HEK293 (cell line): ENCODE measurements at regions not wholly inside any gene's neighbourhood (a gene's known extent, or its start where the extent isn't known, plus 50 kb on each side); places are given as distances from the start of the nearest gene placed in this dataset.

Experiments
- CTCF ChIA-PET: fragments of 350-600 bp; formaldehyde crosslinking; extraction: SDS; loops from one replicate; lab custom pipeline; 2021; ENCODE audit warnings: antibody characterized with exemption; lab: Yijun Ruan, JAX
- POLR2A ChIA-PET: fragments of 300-600 bp; formaldehyde crosslinking; extraction: SDS; loops from one replicate; lab custom pipeline; 2020; ENCODE audit warnings: antibody characterized with exemption, inconsistent platforms; lab: Yijun Ruan, JAX
- H3K27ac ChIP-seq: fragments of 200-500 bp; sonication (Bioruptor generic); 2 replicates; pipeline ENCODE4 v1.5.1; 2014; ENCODE audit warnings: low read depth, low read length, control low read depth, inconsistent platforms; ENCODE audit errors: extremely low read depth
- H3K36me3 ChIP-seq, 2 experiments: fragments of 200-500 bp in 1 of 2; sonication (Bioruptor generic) in 1 of 2; 1 replicate in 1 of 2; 2 replicates in 1 of 2; pipeline ENCODE4 v1.5.1; 2014 to 2017; ENCODE audit warnings: inconsistent platforms in 2 of 2, low read length in 2 of 2; ENCODE audit not compliant: control insufficient read depth in 2 of 2, insufficient read depth in 1 of 2
- H3K4me1 ChIP-seq: fragments of 200-500 bp; sonication (Bioruptor generic); 2 replicates; pipeline ENCODE4 v1.5.1; 2014; ENCODE audit warnings: mild to moderate bottlenecking, low read length, inconsistent platforms; ENCODE audit not compliant: control insufficient read depth, insufficient read depth
- H3K4me3 ChIP-seq: 2 replicates; pipeline ENCODE4 v1.5.1; 2011; ENCODE audit warnings: low read depth, mild to moderate bottlenecking, control low read depth, low read length, moderate library complexity
- H3K9me3 ChIP-seq: fragments of 200-500 bp; sonication (Bioruptor generic); 2 replicates; pipeline ENCODE4 v1.5.1; 2014; ENCODE audit warnings: low read depth, low read length, inconsistent platforms; ENCODE audit not compliant: control insufficient read depth, insufficient read depth
- ATF2 ChIP-seq: fragments of 450-650 bp; formaldehyde crosslinking; IDR thresholded peaks from 2 replicates; pipeline ENCODE4 v1.5.1; 2016; ENCODE audit warnings: missing biosample characterization, missing genetic modification characterization, low read depth
- BCL6B ChIP-seq: fragments of 450-650 bp; formaldehyde crosslinking; IDR thresholded peaks from 2 replicates; pipeline ENCODE4 v1.5.1; 2017; ENCODE audit warnings: missing biosample characterization, missing genetic modification characterization
- EGR2 ChIP-seq: fragments of 450-650 bp; formaldehyde crosslinking; IDR thresholded peaks from 2 replicates; pipeline ENCODE4 v1.5.1; 2016; ENCODE audit warnings: low read depth, missing biosample characterization, missing genetic modification characterization
- GFI1B ChIP-seq: fragments of 450-650 bp; formaldehyde crosslinking; IDR thresholded peaks from 2 replicates; pipeline ENCODE4 v1.5.1; 2016; ENCODE audit warnings: missing biosample characterization, missing genetic modification characterization
- IKZF3 ChIP-seq: fragments of 450-650 bp; IDR thresholded peaks from 2 replicates; pipeline ENCODE4 v1.5.0; 2018; ENCODE audit warnings: missing biosample characterization, mild to moderate bottlenecking, missing genetic modification characterization, moderate library complexity
- KLF8 ChIP-seq: fragments of 450-650 bp; formaldehyde crosslinking; IDR thresholded peaks from 2 replicates; pipeline ENCODE4 v1.5.1; 2016; ENCODE audit warnings: missing biosample characterization, missing genetic modification characterization
- SCRT2 ChIP-seq: fragments of 450-650 bp; formaldehyde crosslinking; IDR thresholded peaks from 2 replicates; pipeline ENCODE4 v1.5.1; 2016; ENCODE audit warnings: missing biosample characterization, missing genetic modification characterization
- SP3 ChIP-seq: fragments of 450-650 bp; formaldehyde crosslinking; IDR thresholded peaks from 2 replicates; pipeline ENCODE4 v1.5.1; 2016; ENCODE audit warnings: missing biosample characterization, missing genetic modification characterization
- ZBTB21 ChIP-seq: fragments of 450-650 bp; formaldehyde crosslinking; IDR thresholded peaks from 2 replicates; pipeline ENCODE4 v1.5.1; 2017; ENCODE audit warnings: missing biosample characterization, missing genetic modification characterization
- ZFHX2 ChIP-seq: fragments of 450-650 bp; formaldehyde crosslinking; conservative IDR thresholded peaks from 2 replicates; pipeline ENCODE4 v1.5.1; 2016; ENCODE audit warnings: missing biosample characterization, missing genetic modification characterization
- ZNF146 ChIP-seq: fragments of 450-650 bp; formaldehyde crosslinking; IDR thresholded peaks from 2 replicates; pipeline ENCODE4 v1.5.1; 2016; ENCODE audit warnings: missing biosample characterization, missing genetic modification characterization
- ZNF16 ChIP-seq: fragments of 450-650 bp; formaldehyde crosslinking; IDR thresholded peaks from 2 replicates; pipeline ENCODE4 v1.5.1; 2016; ENCODE audit warnings: low read depth, missing biosample characterization, missing genetic modification characterization
- ZNF175 ChIP-seq: fragments of 450-650 bp; formaldehyde crosslinking; IDR thresholded peaks from 2 replicates; pipeline ENCODE4 v1.5.1; 2016; ENCODE audit warnings: missing biosample characterization, missing genetic modification characterization
- ZNF19 ChIP-seq: fragments of 450-650 bp; formaldehyde crosslinking; IDR thresholded peaks from 2 replicates; pipeline ENCODE4; 2016; ENCODE audit warnings: missing biosample characterization, missing genetic modification characterization, low read depth
- ZNF488 ChIP-seq: fragments of 450-650 bp; formaldehyde crosslinking; IDR thresholded peaks from 2 replicates; pipeline ENCODE4 v1.5.1; 2016; ENCODE audit warnings: missing biosample characterization, missing genetic modification characterization
- ZNF558 ChIP-seq: fragments of 450-650 bp; formaldehyde crosslinking; IDR thresholded peaks from 2 replicates; pipeline ENCODE4 v1.5.1; 2016; ENCODE audit warnings: missing biosample characterization, missing genetic modification characterization
- ZNF623 ChIP-seq: fragments of 450-650 bp; formaldehyde crosslinking; IDR thresholded peaks from 2 replicates; pipeline ENCODE4 v1.5.1; 2016; ENCODE audit warnings: missing biosample characterization, missing genetic modification characterization
- ZNF768 ChIP-seq: fragments of 450-650 bp; formaldehyde crosslinking; IDR thresholded peaks from 2 replicates; pipeline ENCODE4 v1.5.1; 2018; ENCODE audit warnings: missing biosample characterization, mild to moderate bottlenecking, missing genetic modification characterization
- ZNF837 ChIP-seq: fragments of 450-650 bp; formaldehyde crosslinking; IDR thresholded peaks from 2 replicates; pipeline ENCODE4 v1.5.1; 2016; ENCODE audit warnings: missing biosample characterization, missing genetic modification characterization
- ZSCAN16 ChIP-seq: fragments of 450-650 bp; formaldehyde crosslinking; IDR thresholded peaks from 2 replicates; pipeline ENCODE4 v1.5.1; 2016; ENCODE audit warnings: missing biosample characterization, missing genetic modification characterization
- TF ChIP-seq, protein P1 (sequence below): fragments of 450-650 bp; formaldehyde crosslinking; IDR thresholded peaks from 2 replicates; pipeline ENCODE4; 2016; ENCODE audit warnings: missing biosample characterization, missing genetic modification characterization
- TF ChIP-seq, protein P2 (sequence below): fragments of 450-650 bp; formaldehyde crosslinking; IDR thresholded peaks from 2 replicates; pipeline ENCODE4 v1.5.1; 2016; ENCODE audit warnings: missing biosample characterization, missing genetic modification characterization
- TF ChIP-seq, protein P3 (sequence below): fragments of 450-650 bp; formaldehyde crosslinking; IDR thresholded peaks from 2 replicates; pipeline ENCODE4 v1.5.0; 2017; ENCODE audit warnings: missing biosample characterization, missing genetic modification characterization, borderline replicate concordance

DNA sequence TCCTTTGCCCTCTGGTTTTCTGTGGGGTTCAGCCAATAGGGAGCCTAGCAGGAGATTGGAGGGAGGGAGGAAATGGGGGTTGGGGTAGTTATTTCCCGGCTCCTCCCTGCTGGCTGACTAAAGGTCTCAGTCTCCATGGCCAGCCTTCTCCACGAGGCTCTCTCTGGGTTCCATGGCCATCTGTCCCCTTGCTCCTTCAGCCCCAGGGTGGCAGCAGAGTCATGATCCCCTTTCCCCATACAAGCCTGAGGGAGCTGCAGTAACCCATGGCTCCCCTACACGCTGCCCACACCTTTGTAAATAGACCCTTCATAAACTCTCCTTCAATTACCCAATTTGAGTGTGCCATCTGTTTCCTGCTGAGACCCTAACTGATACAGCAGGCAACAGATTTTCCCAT lies 176.1 kb upstream of the CSF3R start:
- CTCF ChIA-PET, result no interaction called here
- Histone ChIP-seq H3K36me3 (no peaks in the 10 kb centered on the region), H3K27ac (no peak overlapping the region), H3K9me3 (no peaks in the 10 kb centered on the region), H3K4me3 (no peak overlapping the region), H3K4me1 (no peaks in the 10 kb centered on the region)
- TF ChIP-seq ZNF768 (tag by site-specific recombination), result no peak
- no peak for TF ChIP-seq ZNF837 (tag by site-specific recombination)
- no peak for TF ChIP-seq BCL6B (tag by site-specific recombination)
- no peak for TF ChIP-seq ZNF146 (tag by site-specific recombination)
- TF ChIP-seq ZNF19 (tag by site-specific recombination), result no peak
- TF ChIP-seq, protein P1, sequence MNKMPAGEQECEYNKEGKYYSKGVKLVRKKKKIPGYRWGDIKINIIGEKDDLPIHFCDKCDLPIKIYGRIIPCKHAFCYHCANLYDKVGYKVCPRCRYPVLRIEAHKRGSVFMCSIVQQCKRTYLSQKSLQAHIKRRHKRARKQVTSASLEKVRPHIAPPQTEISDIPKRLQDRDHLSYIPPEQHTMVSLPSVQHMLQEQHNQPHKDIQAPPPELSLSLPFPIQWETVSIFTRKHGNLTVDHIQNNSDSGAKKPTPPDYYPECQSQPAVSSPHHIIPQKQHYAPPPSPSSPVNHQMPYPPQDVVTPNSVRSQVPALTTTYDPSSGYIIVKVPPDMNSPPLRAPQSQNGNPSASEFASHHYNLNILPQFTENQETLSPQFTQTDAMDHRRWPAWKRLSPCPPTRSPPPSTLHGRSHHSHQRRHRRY (tag by site-specific recombination), result no peak
- TF ChIP-seq ZFHX2, result no peak
- TF ChIP-seq SCRT2 (tag by site-specific recombination), result no peak
- TF ChIP-seq KLF8 (tag by site-specific recombination), result no peak
- no peak for TF ChIP-seq ATF2
- POLR2A ChIA-PET, result no interaction called here

DNA sequence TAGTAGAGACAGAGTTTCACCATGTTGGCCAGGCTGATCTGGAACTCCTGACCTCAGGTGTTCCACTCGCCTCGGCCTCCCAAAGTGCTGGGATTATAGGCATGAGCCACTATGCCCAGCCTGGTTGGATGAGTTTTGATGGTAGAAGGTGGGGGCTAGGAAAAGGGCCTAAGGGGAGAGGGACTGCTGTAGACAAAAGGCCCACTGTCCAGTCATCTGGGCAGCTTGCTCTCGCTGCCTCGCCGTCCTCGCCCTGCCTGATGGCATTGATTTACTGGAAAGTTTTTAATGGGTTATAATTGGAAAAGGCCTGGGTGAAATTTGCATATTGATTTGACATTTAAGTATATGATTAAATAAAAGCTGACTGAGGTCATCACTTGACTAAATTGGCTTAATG lies 175.1 kb upstream of the CSF3R start:
- TF ChIP-seq, protein P2, sequence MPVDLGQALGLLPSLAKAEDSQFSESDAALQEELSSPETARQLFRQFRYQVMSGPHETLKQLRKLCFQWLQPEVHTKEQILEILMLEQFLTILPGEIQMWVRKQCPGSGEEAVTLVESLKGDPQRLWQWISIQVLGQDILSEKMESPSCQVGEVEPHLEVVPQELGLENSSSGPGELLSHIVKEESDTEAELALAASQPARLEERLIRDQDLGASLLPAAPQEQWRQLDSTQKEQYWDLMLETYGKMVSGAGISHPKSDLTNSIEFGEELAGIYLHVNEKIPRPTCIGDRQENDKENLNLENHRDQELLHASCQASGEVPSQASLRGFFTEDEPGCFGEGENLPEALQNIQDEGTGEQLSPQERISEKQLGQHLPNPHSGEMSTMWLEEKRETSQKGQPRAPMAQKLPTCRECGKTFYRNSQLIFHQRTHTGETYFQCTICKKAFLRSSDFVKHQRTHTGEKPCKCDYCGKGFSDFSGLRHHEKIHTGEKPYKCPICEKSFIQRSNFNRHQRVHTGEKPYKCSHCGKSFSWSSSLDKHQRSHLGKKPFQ (tag by site-specific recombination), result no peak
- TF ChIP-seq EGR2 (tag by site-specific recombination) (no peak), ZBTB21 (tag by site-specific recombination) (no peak), ZNF488 (no peak), ZSCAN16 (tag by site-specific recombination) (no peak), ZNF623 (tag by site-specific recombination) (no peak), IKZF3 (no peak), ZNF558 (tag by site-specific recombination) (no peak), GFI1B (tag by site-specific recombination) (no peak), ZNF175 (tag by site-specific recombination) (no peak), SP3 (tag by site-specific recombination) (no peak), ZNF16 (tag by site-specific recombination) (no peak)
- TF ChIP-seq, protein P1 (tag by site-specific recombination), result no peak
- TF ChIP-seq, protein P3, sequence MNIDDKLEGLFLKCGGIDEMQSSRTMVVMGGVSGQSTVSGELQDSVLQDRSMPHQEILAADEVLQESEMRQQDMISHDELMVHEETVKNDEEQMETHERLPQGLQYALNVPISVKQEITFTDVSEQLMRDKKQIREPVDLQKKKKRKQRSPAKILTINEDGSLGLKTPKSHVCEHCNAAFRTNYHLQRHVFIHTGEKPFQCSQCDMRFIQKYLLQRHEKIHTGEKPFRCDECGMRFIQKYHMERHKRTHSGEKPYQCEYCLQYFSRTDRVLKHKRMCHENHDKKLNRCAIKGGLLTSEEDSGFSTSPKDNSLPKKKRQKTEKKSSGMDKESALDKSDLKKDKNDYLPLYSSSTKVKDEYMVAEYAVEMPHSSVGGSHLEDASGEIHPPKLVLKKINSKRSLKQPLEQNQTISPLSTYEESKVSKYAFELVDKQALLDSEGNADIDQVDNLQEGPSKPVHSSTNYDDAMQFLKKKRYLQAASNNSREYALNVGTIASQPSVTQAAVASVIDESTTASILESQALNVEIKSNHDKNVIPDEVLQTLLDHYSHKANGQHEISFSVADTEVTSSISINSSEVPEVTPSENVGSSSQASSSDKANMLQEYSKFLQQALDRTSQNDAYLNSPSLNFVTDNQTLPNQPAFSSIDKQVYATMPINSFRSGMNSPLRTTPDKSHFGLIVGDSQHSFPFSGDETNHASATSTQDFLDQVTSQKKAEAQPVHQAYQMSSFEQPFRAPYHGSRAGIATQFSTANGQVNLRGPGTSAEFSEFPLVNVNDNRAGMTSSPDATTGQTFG (tag by site-specific recombination), result no peak
- TF ChIP-seq, all 188 proteins: peak for 0
- ChIA-PET POLR2A (no interaction called here), CTCF (interaction anchor here (0.7 kb wide), 2 partner anchors 9 to 758 kb away, joined by 3 to 4 read pairs; no protein-coding TSS in a partner anchor)
- Histone ChIP-seq H3K9me3 (no peaks in the 10 kb centered on the region), H3K27ac (no peak overlapping the region), H3K4me1 (no peaks in the 10 kb centered on the region), H3K4me3 (no peak overlapping the region), H3K36me3 (no peaks in the 10 kb centered on the region)
